H1 (cell line): ENCODE measurements at regions not wholly inside any gene's neighbourhood (a gene's known extent, or its start where the extent isn't known, plus 50 kb on each side); places are given as distances from the start of the nearest gene placed in this dataset.

Experiments used
- HDAC2 ChIP-seq, 2 experiments: fragments of 300-600 bp in 1 of 2; sonication (generic) in 1 of 2; IDR thresholded peaks; 2 replicates each; pipeline ENCODE4 v1.6.1; 2011 to 2012; ENCODE audit warnings: low read depth in 2 of 2, low read length in 2 of 2, mild to moderate bottlenecking in 2 of 2, moderate library complexity in 2 of 2, borderline replicate concordance in 1 of 2, inconsistent platforms in 1 of 2
- HDAC6 ChIP-seq: IDR thresholded peaks from one replicate; pipeline ENCODE4 v1.7.1; 2012; ENCODE audit warnings: low read depth, mild to moderate bottlenecking, inconsistent platforms, low read length, moderate library complexity
- NRF1 ChIP-seq: IDR thresholded peaks from 2 replicates; pipeline ENCODE4 v1.6.1; 2011; ENCODE audit warnings: mild to moderate bottlenecking, low read depth, low read length, improper control_type of control experiment
- RNF2 ChIP-seq: fragments of 200-900, 300-1000 bp; sonication (generic); IDR thresholded peaks from 2 replicates; pipeline ENCODE4 v1.7.1; 2016; ENCODE audit warnings: borderline replicate concordance, low read depth, mild to moderate bottlenecking, antibody characterized with exemption, low read length; ENCODE audit not compliant: poor library complexity, severe bottlenecking; ENCODE audit errors: missing control alignments

DNA sequence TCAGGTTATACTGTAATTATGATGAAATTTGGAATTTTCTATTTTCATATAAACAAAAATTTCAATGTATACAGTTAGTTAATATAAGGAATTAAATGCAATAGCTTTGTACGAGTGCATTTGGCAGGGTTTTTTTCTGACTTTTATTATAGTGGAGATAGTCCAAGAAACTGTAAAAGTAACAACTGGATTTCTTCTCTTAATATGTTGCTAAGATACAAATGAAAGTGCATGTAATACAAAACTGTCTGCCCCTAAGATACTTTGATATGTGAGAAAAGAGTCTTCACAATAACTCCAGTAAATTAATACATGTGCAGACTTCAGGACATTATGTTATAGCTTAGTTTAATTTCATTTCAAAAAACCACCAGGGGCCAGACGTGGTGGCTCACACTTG, 721.4 kb downstream of the CBLN4 start (continued):
- TF ChIP-seq NRF1 (no peak), HDAC2 (IDR thresholded peaks at IDR 0.05; ENCODE audit: borderline replicate concordance in 1 of 2, low read depth in 2 of 2, low read length in 2 of 2) (no peak), RNF2 (no peak), HDAC6 (no peak)
